A549 (cell line): ENCODE measurements at regions not wholly inside any gene's neighbourhood (a gene's known extent, or its start where the extent isn't known, plus 50 kb on each side); places are given as distances from the start of the nearest gene placed in this dataset.

Experiments
- ATAC-seq, 2 experiments: fragments of 200-7000 bp in 1 of 2; fragments of >200 bp in 1 of 2; cut with Nextera tagmentation in 1 of 2; cut with Tn5 transposase in 1 of 2; 3 replicates each; pipeline versions ENCODE4 v1.8.0 to v1.9.1; 2018 to 2020; ENCODE audit warnings: mild to moderate bottlenecking in 1 of 2, moderate library complexity in 1 of 2
- CTCF ChIA-PET: fragments of 300-600 bp; sonication (Branson Sonifier 250); formaldehyde crosslinking; extraction: SDS; loops from one replicate; lab custom pipeline; 2021; ENCODE audit warnings: antibody characterized with exemption, inconsistent platforms; lab: Yijun Ruan, JAX
- POLR2A ChIA-PET: fragments of 350-600 bp; formaldehyde crosslinking; extraction: SDS; loops from one replicate; lab custom pipeline; 2021; ENCODE audit warnings: antibody characterized with exemption, inconsistent platforms; lab: Yijun Ruan, JAX
- DNase-seq, 2 experiments: peaks; one replicate each; pipeline versions ENCODE4 v3.0.0 to v3.0.0-alpha.2; 2011 to 2016; ENCODE audit warnings: low read depth in 1 of 2, low spot score in 1 of 2
- FAIRE-seq: peaks from 2 replicates; lab custom pipeline; 2011; peaks lifted over from hg19 to GRCh38; lab: Jason Lieb, UNC
- H3K27ac ChIP-seq, 2 experiments: fragments of >200 bp; sonication (Bioruptor Twin); formaldehyde crosslinking; 3 replicates each; pipeline ENCODE4 v1.5.1; 2016 to 2017
- H3K4me1 ChIP-seq: fragments of >200 bp; sonication (Bioruptor Twin); formaldehyde crosslinking; 3 replicates; pipeline ENCODE4 v1.6.1; 2016
- H3K4me2 ChIP-seq: fragments of >200 bp; sonication (Bioruptor Twin); formaldehyde crosslinking; 3 replicates; pipeline ENCODE4 v1.6.1; 2016
- H3K4me3 ChIP-seq: fragments of >200 bp; sonication (Bioruptor Twin); formaldehyde crosslinking; 3 replicates; pipeline ENCODE4 v1.5.1; 2016
- H3K9me3 ChIP-seq: fragments of >200 bp; sonication (Bioruptor Twin); formaldehyde crosslinking; 3 replicates; pipeline ENCODE4 v1.6.1; 2016
- EP300 ChIP-seq, 2 experiments: fragments of >200 bp; sonication (Bioruptor Twin); formaldehyde crosslinking; IDR thresholded peaks; 2 replicates in 1 of 2; 3 replicates in 1 of 2; pipeline ENCODE4 v1.6.1; 2016 to 2017
- ESRRA ChIP-seq: fragments of 150-350 bp; IDR thresholded peaks from 2 replicates; pipeline ENCODE4 v1.6.1; 2014; ENCODE audit warnings: mild to moderate bottlenecking, low read length, borderline replicate concordance
- FOXS1 ChIP-seq: fragments of 250-450 bp; sonication (Bioruptor Pico); IDR thresholded peaks from 2 replicates; pipeline ENCODE4 v1.5.0; 2020; ENCODE audit warnings: mild to moderate bottlenecking, moderate library complexity
- GATA3 ChIP-seq: IDR thresholded peaks from 2 replicates; pipeline ENCODE4 v1.6.1; 2012; ENCODE audit warnings: borderline replicate concordance
- HOXB5 ChIP-seq: fragments of 250-450 bp; sonication (Bioruptor Pico); IDR thresholded peaks from 2 replicates; pipeline ENCODE4 v1.5.0; 2020; ENCODE audit warnings: mild to moderate bottlenecking, moderate library complexity
- KDM1A ChIP-seq: fragments of 200-600 bp; sonication (generic); IDR thresholded peaks from 2 replicates; pipeline ENCODE4 v1.6.1; 2016; ENCODE audit warnings: low read depth, mild to moderate bottlenecking
- MAZ ChIP-seq: fragments of 150-350 bp; IDR thresholded peaks from 2 replicates; pipeline ENCODE4 v1.6.1; 2014; ENCODE audit warnings: antibody characterized with exemption, low read depth, low read length, borderline replicate concordance
- MYC ChIP-seq: IDR thresholded peaks from 2 replicates; pipeline ENCODE4 v1.6.1; 2012; ENCODE audit warnings: mild to moderate bottlenecking, inconsistent platforms, low read length, improper control_type of control experiment, borderline replicate concordance
- NPAS2 ChIP-seq: fragments of 250-450 bp; sonication (Bioruptor Pico); IDR thresholded peaks from 2 replicates; pipeline ENCODE4 v1.8.0; 2022; ENCODE audit warnings: mild to moderate bottlenecking, moderate library complexity, borderline replicate concordance
- PHF8 ChIP-seq: fragments of 200-600 bp; sonication (generic); IDR thresholded peaks from 2 replicates; pipeline ENCODE4 v1.6.1; 2016; ENCODE audit warnings: low read depth, mild to moderate bottlenecking, antibody characterized with exemption, moderate library complexity, borderline replicate concordance
- POLR2A ChIP-seq: IDR thresholded peaks from 2 replicates; pipeline ENCODE4 v1.6.1; 2012; ENCODE audit warnings: mild to moderate bottlenecking, low read length
- TP53 ChIP-seq: fragments of 250-450 bp; sonication (Bioruptor Pico); IDR thresholded peaks from 2 replicates; pipeline ENCODE4 v1.5.0; 2021; ENCODE audit warnings: mild to moderate bottlenecking, moderate library complexity
- ZC3H11A ChIP-seq: fragments of 450-650 bp; IDR thresholded peaks from 2 replicates; pipeline ENCODE4 v1.6.1; 2014; ENCODE audit warnings: antibody characterized with exemption, mild to moderate bottlenecking
- ZFP36 ChIP-seq: fragments of 450-650 bp; IDR thresholded peaks from 2 replicates; pipeline ENCODE4 v1.6.1; 2014; ENCODE audit warnings: borderline replicate concordance; ENCODE audit not compliant: partially characterized antibody
- WGBS: methylation state at CpG from one replicate; pipeline ENCODE4 v1.1.6; 2017; ENCODE audit errors: missing lambda C conversion rate; 5-methylcytosine and 5-hydroxymethylcytosine counted together
- TF ChIP-seq, protein P1 (sequence below): fragments of 200-600 bp; sonication (generic); IDR thresholded peaks from 2 replicates; pipeline ENCODE4 v1.6.1; 2016; ENCODE audit warnings: antibody characterized with exemption, mild to moderate bottlenecking, moderate library complexity
- TF ChIP-seq, protein P2 (sequence below): IDR thresholded peaks from 2 replicates; pipeline ENCODE4 v1.6.1; 2012
- TF ChIP-seq, protein P3 (sequence below): fragments of >200 bp; sonication (Bioruptor Twin); formaldehyde crosslinking; IDR thresholded peaks from 3 replicates; pipeline ENCODE4 v1.6.1; 2016
- TF ChIP-seq, protein P4 (sequence below): fragments of 250-450 bp; sonication (Bioruptor Pico); IDR thresholded peaks from 2 replicates; pipeline ENCODE4 v1.5.0; 2020; ENCODE audit warnings: low read depth, mild to moderate bottlenecking, moderate library complexity
- TF ChIP-seq, protein P5 (sequence below): fragments of 150-350 bp; IDR thresholded peaks from 2 replicates; pipeline ENCODE4 v1.6.1; 2014; ENCODE audit warnings: low read depth, mild to moderate bottlenecking, low read length
- TF ChIP-seq, protein P6 (sequence below): IDR thresholded peaks from 2 replicates; pipeline ENCODE4 v1.6.1; 2012
- TF ChIP-seq, protein P7 (sequence below): fragments of 250-450 bp; sonication (Bioruptor Pico); IDR thresholded peaks from 2 replicates; pipeline ENCODE4 v1.5.0; 2021; ENCODE audit warnings: mild to moderate bottlenecking, moderate library complexity, borderline replicate concordance
- TF ChIP-seq, protein P8 (sequence below): fragments of 450-650 bp; IDR thresholded peaks from 2 replicates; pipeline ENCODE4 v1.6.1; 2014; ENCODE audit warnings: antibody characterized with exemption

DNA sequence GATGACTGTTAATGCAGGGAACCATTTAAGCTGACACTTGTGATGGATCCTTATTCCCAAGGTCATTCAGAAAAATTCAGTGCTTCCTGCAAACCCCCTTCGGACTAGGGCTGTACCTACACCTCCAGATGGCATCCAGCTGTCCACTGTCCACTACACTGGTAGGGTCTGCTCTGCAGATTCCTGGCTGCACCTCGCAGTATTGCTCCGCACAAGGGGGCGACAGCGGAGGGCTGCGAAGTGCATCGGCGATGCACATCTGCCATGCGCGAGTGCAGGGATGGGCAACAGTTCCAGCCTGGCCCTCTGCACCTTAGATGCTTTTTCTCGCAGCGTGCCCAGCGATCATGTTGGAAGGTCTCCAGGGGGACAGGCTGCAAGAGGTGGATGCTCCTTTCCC, 55.5 kb downstream of the KCNA5 start (continued):
- TF ChIP-seq, protein P1, sequence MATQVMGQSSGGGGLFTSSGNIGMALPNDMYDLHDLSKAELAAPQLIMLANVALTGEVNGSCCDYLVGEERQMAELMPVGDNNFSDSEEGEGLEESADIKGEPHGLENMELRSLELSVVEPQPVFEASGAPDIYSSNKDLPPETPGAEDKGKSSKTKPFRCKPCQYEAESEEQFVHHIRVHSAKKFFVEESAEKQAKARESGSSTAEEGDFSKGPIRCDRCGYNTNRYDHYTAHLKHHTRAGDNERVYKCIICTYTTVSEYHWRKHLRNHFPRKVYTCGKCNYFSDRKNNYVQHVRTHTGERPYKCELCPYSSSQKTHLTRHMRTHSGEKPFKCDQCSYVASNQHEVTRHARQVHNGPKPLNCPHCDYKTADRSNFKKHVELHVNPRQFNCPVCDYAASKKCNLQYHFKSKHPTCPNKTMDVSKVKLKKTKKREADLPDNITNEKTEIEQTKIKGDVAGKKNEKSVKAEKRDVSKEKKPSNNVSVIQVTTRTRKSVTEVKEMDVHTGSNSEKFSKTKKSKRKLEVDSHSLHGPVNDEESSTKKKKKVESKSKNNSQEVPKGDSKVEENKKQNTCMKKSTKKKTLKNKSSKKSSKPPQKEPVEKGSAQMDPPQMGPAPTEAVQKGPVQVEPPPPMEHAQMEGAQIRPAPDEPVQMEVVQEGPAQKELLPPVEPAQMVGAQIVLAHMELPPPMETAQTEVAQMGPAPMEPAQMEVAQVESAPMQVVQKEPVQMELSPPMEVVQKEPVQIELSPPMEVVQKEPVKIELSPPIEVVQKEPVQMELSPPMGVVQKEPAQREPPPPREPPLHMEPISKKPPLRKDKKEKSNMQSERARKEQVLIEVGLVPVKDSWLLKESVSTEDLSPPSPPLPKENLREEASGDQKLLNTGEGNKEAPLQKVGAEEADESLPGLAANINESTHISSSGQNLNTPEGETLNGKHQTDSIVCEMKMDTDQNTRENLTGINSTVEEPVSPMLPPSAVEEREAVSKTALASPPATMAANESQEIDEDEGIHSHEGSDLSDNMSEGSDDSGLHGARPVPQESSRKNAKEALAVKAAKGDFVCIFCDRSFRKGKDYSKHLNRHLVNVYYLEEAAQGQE, result no peak

DNA sequence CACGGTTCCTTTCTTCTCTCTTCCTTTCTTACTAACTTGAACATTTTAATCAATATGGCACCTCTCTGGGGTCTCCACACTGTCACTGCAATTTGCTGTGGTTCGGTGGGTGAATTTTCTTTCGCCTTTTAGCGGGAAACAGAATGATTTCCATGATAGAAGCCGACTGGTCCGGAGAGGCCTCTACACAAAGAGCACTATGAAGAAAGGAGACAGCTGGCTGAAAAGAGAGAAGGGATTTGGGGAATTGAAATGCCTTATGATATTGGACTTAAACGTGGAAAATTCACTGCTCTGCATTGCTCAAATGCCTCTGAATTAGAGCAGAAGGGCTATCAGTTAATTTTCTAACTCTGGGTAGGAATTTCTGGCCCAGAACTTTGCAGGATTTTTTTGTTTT, 55.9 kb downstream of the KCNA5 start:
- TF ChIP-seq HOXB5 (CRISPR knock-in tag), result no peak
- TF ChIP-seq, protein P2, sequence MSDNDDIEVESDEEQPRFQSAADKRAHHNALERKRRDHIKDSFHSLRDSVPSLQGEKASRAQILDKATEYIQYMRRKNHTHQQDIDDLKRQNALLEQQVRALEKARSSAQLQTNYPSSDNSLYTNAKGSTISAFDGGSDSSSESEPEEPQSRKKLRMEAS, result no peak
- no peak for TF ChIP-seq MAZ
- TF ChIP-seq, protein P3, sequence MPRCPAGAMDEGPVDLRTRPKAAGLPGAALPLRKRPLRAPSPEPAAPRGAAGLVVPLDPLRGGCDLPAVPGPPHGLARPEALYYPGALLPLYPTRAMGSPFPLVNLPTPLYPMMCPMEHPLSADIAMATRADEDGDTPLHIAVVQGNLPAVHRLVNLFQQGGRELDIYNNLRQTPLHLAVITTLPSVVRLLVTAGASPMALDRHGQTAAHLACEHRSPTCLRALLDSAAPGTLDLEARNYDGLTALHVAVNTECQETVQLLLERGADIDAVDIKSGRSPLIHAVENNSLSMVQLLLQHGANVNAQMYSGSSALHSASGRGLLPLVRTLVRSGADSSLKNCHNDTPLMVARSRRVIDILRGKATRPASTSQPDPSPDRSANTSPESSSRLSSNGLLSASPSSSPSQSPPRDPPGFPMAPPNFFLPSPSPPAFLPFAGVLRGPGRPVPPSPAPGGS, result no peak
- TF ChIP-seq, protein P4, sequence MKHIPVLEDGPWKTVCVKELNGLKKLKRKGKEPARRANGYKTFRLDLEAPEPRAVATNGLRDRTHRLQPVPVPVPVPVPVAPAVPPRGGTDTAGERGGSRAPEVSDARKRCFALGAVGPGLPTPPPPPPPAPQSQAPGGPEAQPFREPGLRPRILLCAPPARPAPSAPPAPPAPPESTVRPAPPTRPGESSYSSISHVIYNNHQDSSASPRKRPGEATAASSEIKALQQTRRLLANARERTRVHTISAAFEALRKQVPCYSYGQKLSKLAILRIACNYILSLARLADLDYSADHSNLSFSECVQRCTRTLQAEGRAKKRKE (CRISPR knock-in tag), result no peak
- no peak for TF ChIP-seq TP53 (CRISPR knock-in tag)
- TF ChIP-seq POLR2A, result no peak
- TF ChIP-seq NPAS2 (CRISPR knock-in tag), result no peak
- TF ChIP-seq, protein P5, sequence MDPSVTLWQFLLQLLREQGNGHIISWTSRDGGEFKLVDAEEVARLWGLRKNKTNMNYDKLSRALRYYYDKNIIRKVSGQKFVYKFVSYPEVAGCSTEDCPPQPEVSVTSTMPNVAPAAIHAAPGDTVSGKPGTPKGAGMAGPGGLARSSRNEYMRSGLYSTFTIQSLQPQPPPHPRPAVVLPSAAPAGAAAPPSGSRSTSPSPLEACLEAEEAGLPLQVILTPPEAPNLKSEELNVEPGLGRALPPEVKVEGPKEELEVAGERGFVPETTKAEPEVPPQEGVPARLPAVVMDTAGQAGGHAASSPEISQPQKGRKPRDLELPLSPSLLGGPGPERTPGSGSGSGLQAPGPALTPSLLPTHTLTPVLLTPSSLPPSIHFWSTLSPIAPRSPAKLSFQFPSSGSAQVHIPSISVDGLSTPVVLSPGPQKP, result no peak
- no peak for TF ChIP-seq KDM1A
- no peak for TF ChIP-seq EP300 (IDR thresholded peaks at IDR 0.05)
- WGBS, result 13% methylated on average over 7 of the region's 7 CpGs
- CTCF ChIA-PET, result no interaction called here

DNA sequence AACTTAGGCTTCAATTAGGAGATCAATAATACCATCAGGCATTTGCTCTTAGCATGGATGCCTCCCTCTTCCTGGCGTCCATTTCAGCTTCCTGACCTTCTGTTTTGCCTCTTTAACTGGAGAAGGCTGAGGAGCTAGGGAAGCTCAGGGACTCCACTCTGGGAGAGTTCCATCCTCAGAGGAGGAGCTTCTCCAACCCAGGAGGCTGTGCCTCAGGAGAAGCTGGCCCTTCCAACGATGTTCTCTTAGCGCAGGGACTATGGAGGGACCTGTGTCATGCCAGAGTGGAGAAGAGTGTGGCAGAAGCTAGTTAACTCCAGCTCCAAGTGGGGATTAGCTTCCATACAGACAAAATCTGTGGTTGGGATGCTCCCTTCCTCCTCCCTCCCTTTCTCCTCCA, 58.0 kb downstream of the KCNA5 start:
- ChIA-PET POLR2A (no interaction called here), CTCF (interaction anchor here (1.8 to 1.9 kb wide), 2 partner anchors 14 to 17 kb away, joined by 3 to 4 read pairs; no protein-coding TSS in a partner anchor)
- TF ChIP-seq POLR2A (no peak), ESRRA (no peak), KDM1A (no peak), ZC3H11A (no peak), EP300 (IDR thresholded peaks at IDR 0.05) (no peak), FOXS1 (CRISPR knock-in tag) (no peak), GATA3 (no peak), PHF8 (no peak), HOXB5 (CRISPR knock-in tag) (no peak), ZFP36 (no peak), MYC (no peak)
- TF ChIP-seq, protein P6, sequence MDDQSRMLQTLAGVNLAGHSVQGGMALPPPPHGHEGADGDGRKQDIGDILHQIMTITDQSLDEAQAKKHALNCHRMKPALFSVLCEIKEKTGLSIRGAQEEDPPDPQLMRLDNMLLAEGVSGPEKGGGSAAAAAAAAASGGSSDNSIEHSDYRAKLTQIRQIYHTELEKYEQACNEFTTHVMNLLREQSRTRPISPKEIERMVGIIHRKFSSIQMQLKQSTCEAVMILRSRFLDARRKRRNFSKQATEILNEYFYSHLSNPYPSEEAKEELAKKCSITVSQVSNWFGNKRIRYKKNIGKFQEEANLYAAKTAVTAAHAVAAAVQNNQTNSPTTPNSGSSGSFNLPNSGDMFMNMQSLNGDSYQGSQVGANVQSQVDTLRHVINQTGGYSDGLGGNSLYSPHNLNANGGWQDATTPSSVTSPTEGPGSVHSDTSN, result no peak
- TF ChIP-seq, protein P7, sequence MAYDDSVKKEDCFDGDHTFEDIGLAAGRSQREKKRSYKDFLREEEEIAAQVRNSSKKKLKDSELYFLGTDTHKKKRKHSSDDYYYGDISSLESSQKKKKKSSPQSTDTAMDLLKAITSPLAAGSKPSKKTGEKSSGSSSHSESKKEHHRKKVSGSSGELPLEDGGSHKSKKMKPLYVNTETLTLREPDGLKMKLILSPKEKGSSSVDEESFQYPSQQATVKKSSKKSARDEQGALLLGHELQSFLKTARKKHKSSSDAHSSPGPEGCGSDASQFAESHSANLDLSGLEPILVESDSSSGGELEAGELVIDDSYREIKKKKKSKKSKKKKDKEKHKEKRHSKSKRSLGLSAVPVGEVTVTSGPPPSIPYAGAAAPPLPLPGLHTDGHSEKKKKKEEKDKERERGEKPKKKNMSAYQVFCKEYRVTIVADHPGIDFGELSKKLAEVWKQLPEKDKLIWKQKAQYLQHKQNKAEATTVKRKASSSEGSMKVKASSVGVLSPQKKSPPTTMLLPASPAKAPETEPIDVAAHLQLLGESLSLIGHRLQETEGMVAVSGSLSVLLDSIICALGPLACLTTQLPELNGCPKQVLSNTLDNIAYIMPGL (CRISPR knock-in tag), result no peak
- TF ChIP-seq, protein P4 (CRISPR knock-in tag), result no peak
- TF ChIP-seq, protein P8, sequence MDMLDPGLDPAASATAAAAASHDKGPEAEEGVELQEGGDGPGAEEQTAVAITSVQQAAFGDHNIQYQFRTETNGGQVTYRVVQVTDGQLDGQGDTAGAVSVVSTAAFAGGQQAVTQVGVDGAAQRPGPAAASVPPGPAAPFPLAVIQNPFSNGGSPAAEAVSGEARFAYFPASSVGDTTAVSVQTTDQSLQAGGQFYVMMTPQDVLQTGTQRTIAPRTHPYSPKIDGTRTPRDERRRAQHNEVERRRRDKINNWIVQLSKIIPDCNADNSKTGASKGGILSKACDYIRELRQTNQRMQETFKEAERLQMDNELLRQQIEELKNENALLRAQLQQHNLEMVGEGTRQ, result no peak
- no peak overlapping the region for H3K4me3 ChIP-seq
- WGBS, result 27% methylated on average over 3 of the region's 3 CpGs
- H3K4me1 ChIP-seq, result no peaks in the 10 kb centered on the region
- DNase-seq, result no peak
- no peaks in the 10 kb centered on the region for H3K9me3 ChIP-seq
- no peak for ATAC-seq
- no peak for FAIRE-seq
- H3K27ac ChIP-seq, result no peak overlapping the region
- no peak overlapping the region for H3K4me2 ChIP-seq

More for the DNA sequence above, 55.9 kb downstream of the KCNA5 start:
- ATAC-seq (no peak), DNase-seq (no peak), FAIRE-seq (no peak)
- Histone ChIP-seq H3K9me3 (no peaks in the 10 kb centered on the region), H3K4me3 (no peak overlapping the region), H3K4me1 (no peaks in the 10 kb centered on the region), H3K27ac (no peak overlapping the region), H3K4me2 (no peak overlapping the region)
- POLR2A ChIA-PET, result no interaction called here
